LNCaP clone FGC (cell line): ENCODE measurements at regions not wholly inside any gene's neighbourhood (a gene's known extent, or its start where the extent isn't known, plus 50 kb on each side); places are given as distances from the start of the nearest gene placed in this dataset.
"Not testable (repeated sequence)": the region's sequence is repeated elsewhere in the genome, so short reads cannot be mapped to it uniquely, and the experiment has no call there.

ENCODE experiments used
- DNase-seq: peaks from one replicate; pipeline ENCODE4 v3.0.0-alpha.2; 2011; ENCODE audit warnings: low read depth
- H3K4me3 ChIP-seq: 2 replicates; pipeline ENCODE4 v1.5.1; 2011; ENCODE audit warnings: mild to moderate bottlenecking, low read depth, low read length, control low read depth
- CTCF ChIP-seq: IDR thresholded peaks from 2 replicates; pipeline ENCODE4 v1.5.1; 2012; ENCODE audit warnings: mild to moderate bottlenecking; ENCODE audit not compliant: control insufficient read depth, insufficient read depth; ENCODE audit errors: extremely low read depth

- no peak for DNase-seq
- H3K4me3 ChIP-seq: no peak overlapping the region
- no peak for TF ChIP-seq CTCF
Measured at GRCh38 chr3:177350121-177350520, 152.8 kb upstream of the TBL1XR1 start.

GRCh38 chr3:177351206-177351605 is 153.9 kb upstream of the TBL1XR1 start:
- TF ChIP-seq CTCF: no peak
- no peak overlapping the region for H3K4me3 ChIP-seq
- no peak for DNase-seq

- TF ChIP-seq CTCF: no peak
- no peak overlapping the region for H3K4me3 ChIP-seq
- DNase-seq: no peak
Measured at GRCh38 chr3:177351757-177352158, 154.5 kb upstream of the TBL1XR1 start.

GRCh38 chr3:177352424-177352823 is 155.1 kb upstream of the TBL1XR1 start:
- DNase-seq: no peak
- no peak for TF ChIP-seq CTCF
- no peak overlapping the region for H3K4me3 ChIP-seq

GRCh38 chr3:177353140-177353539 is 155.9 kb upstream of the TBL1XR1 start:
- no peak for DNase-seq
- no peak overlapping the region for H3K4me3 ChIP-seq
- no peak for TF ChIP-seq CTCF

GRCh38 chr3:177353879-177354278 is 156.6 kb upstream of the TBL1XR1 start:
- DNase-seq, H3K4me3 ChIP-seq: not testable (repeated sequence)

GRCh38 chr3:177354466-177354865 is 157.2 kb upstream of the TBL1XR1 start:
- TF ChIP-seq CTCF: no peak
- no peak for DNase-seq
- no peak overlapping the region for H3K4me3 ChIP-seq

- TF ChIP-seq CTCF: no peak
- H3K4me3 ChIP-seq: no peak overlapping the region
- DNase-seq: no peak
Measured at GRCh38 chr3:177356113-177356512, 158.8 kb upstream of the TBL1XR1 start.
